ENCODE measurements at regions not wholly inside any gene's neighbourhood (a gene's known extent, or its start where the extent isn't known, plus 50 kb on each side); places are given as distances from the start of the nearest gene placed in this dataset.
"Not testable (repeated sequence)": the region's sequence is repeated elsewhere in the genome, so short reads cannot be mapped to it uniquely, and the experiment has no call there.

- TF ChIP-seq CTCF (conservative IDR thresholded peaks at IDR 0.05; ENCODE audit: low read depth, low read length) = no peak
- TF ChIP-seq EZH2 (IDR thresholded peaks at IDR 0.05; ENCODE audit: low read length, unreplicated experiment) = no peak
- TF ChIP-seq EZH2phosphoT487 (IDR thresholded peaks at IDR 0.05; ENCODE audit: borderline replicate concordance, low read length) = no peak
- H3K27ac ChIP-seq (ENCODE audit: low read length) = no peak overlapping the region
- no peaks in the 10 kb centered on the region for H3K79me2 ChIP-seq (ENCODE audit: low read length)
- H3K9me3 ChIP-seq (ENCODE audit: low read length) = no peaks in the 10 kb centered on the region
- intact Hi-C loops (cut with micrococcal nuclease) = no loop called here
- no peaks in the 10 kb centered on the region for H3F3A ChIP-seq (ENCODE audit: low read length, unreplicated experiment)
- no peak overlapping the region for H3K9ac ChIP-seq (ENCODE audit: low read length)
- ChIA-PET POLR2A (ENCODE audit: unreplicated experiment) (no interaction called here), CTCF (no interaction called here)
- H3K4me2 ChIP-seq (ENCODE audit: low read length) = no peak overlapping the region
- no peaks in the 10 kb centered on the region for H3K36me3 ChIP-seq (ENCODE audit: low read depth, low read length)
- no peak overlapping the region for H3K4me3 ChIP-seq (ENCODE audit: low read length)
- H4K20me1 ChIP-seq (ENCODE audit: low read length) = no peaks in the 10 kb centered on the region
- BruUV-seq (replicated peaks) = no TSS peak
- no peaks in the 10 kb centered on the region for H3K27me3 ChIP-seq (ENCODE audit: low read length)
- H3K9me2 ChIP-seq (replicated peaks; ENCODE audit: low read length) = no peaks in the 10 kb centered on the region
- no peaks in the 10 kb centered on the region for H3K4me1 ChIP-seq (ENCODE audit: insufficient read depth, low read length)
- no peak overlapping the region for H2AFZ ChIP-seq (ENCODE audit: low read length)
- DNase-seq (no peak), ATAC-seq (no peak)
These were observed 78.1 kb upstream of the MTHFD1L start for GRCh38 chr6:150787429-150787828.

- Histone ChIP-seq H3K27me3 (ENCODE audit: low read length) (no peaks in the 10 kb centered on the region), H4K20me1 (ENCODE audit: low read length) (no peaks in the 10 kb centered on the region), H3F3A (ENCODE audit: low read length, unreplicated experiment) (no peaks in the 10 kb centered on the region), H3K9ac (ENCODE audit: low read length) (no peak overlapping the region), H3K9me3 (ENCODE audit: low read length) (no peaks in the 10 kb centered on the region), H3K4me1 (ENCODE audit: insufficient read depth, low read length) (no peaks in the 10 kb centered on the region), H3K9me2 (replicated peaks; ENCODE audit: low read length) (no peaks in the 10 kb centered on the region), H3K27ac (ENCODE audit: low read length) (no peak overlapping the region), H3K4me2 (ENCODE audit: low read length) (no peak overlapping the region), H3K36me3 (ENCODE audit: low read depth, low read length) (no peaks in the 10 kb centered on the region), H3K4me3 (ENCODE audit: low read length) (no peak overlapping the region), H2AFZ (ENCODE audit: low read length) (no peak overlapping the region), H3K79me2 (ENCODE audit: low read length) (no peaks in the 10 kb centered on the region)
- intact Hi-C loops (cut with micrococcal nuclease) = no loop called here
- DNase-seq = no peak
- CTCF ChIA-PET = no interaction called here
- POLR2A ChIA-PET (ENCODE audit: unreplicated experiment) = no interaction called here
- BruUV-seq (replicated peaks) = no TSS peak
- ATAC-seq = no peak
- TF ChIP-seq CTCF (conservative IDR thresholded peaks at IDR 0.05; ENCODE audit: low read depth, low read length) (no peak), EZH2 (IDR thresholded peaks at IDR 0.05; ENCODE audit: low read length, unreplicated experiment) (no peak), EZH2phosphoT487 (IDR thresholded peaks at IDR 0.05; ENCODE audit: borderline replicate concordance, low read length) (no peak)
These were observed 77.4 kb upstream of the MTHFD1L start for GRCh38 chr6:150788089-150788488.

GRCh38 chr6:150789906-150790305, 75.6 kb upstream of the MTHFD1L start:
- CTCF ChIA-PET; H3K9me2 ChIP-seq (replicated peaks; ENCODE audit: low read length); POLR2A ChIA-PET (ENCODE audit: unreplicated experiment): not testable (repeated sequence)

More at GRCh38 chr6:150789906-150790305, 75.6 kb upstream of the MTHFD1L start:
- H3K27ac ChIP-seq (ENCODE audit: low read length); H3K9me3 ChIP-seq (ENCODE audit: low read length); H2AFZ ChIP-seq (ENCODE audit: low read length); BruUV-seq (replicated peaks); H3K4me1 ChIP-seq (ENCODE audit: insufficient read depth, low read length); ATAC-seq; H3K9ac ChIP-seq (ENCODE audit: low read length); DNase-seq; H3K36me3 ChIP-seq (ENCODE audit: low read depth, low read length); intact Hi-C loops (cut with micrococcal nuclease); H3K4me3 ChIP-seq (ENCODE audit: low read length); H3K27me3 ChIP-seq (ENCODE audit: low read length); H3K79me2 ChIP-seq (ENCODE audit: low read length); H3K4me2 ChIP-seq (ENCODE audit: low read length); H3F3A ChIP-seq (ENCODE audit: low read length, unreplicated experiment); H4K20me1 ChIP-seq (ENCODE audit: low read length): not testable (repeated sequence)

Measured in PC-3 (cell line).